Neuronal stem cell (in vitro differentiated cells): ENCODE measurements at regions not wholly inside any gene's neighbourhood (a gene's known extent, or its start where the extent isn't known, plus 50 kb on each side); places are given as distances from the start of the nearest gene placed in this dataset.

ENCODE experiments used
- DNase-seq: peaks from one replicate; pipeline ENCODE4 v3.0.0-alpha.2; 2013; ENCODE audit warnings: low spot score
- H2AFZ ChIP-seq: one replicate; pipeline ENCODE4 v1.6.1; 2013; ENCODE audit warnings: mild to moderate bottlenecking, low read length, inconsistent platforms
- H2AK5ac ChIP-seq: 2 replicates; pipeline ENCODE4 v1.6.1; 2013; ENCODE audit warnings: low read depth, mild to moderate bottlenecking, inconsistent platforms, low read length, moderate library complexity, mixed read lengths
- H2BK120ac ChIP-seq: 2 replicates; pipeline ENCODE4 v1.6.1; 2013; ENCODE audit warnings: low read depth, mild to moderate bottlenecking, inconsistent platforms, low read length, moderate library complexity, mixed read lengths
- H2BK12ac ChIP-seq: one replicate; pipeline ENCODE4 v1.6.1; 2013; ENCODE audit warnings: low read length, inconsistent platforms
- H2BK15ac ChIP-seq: 2 replicates; pipeline ENCODE4 v1.6.1; 2013; ENCODE audit warnings: mild to moderate bottlenecking, low read length, inconsistent platforms, mixed read lengths
- H2BK5ac ChIP-seq: one replicate; pipeline ENCODE4 v1.6.1; 2013; ENCODE audit warnings: inconsistent platforms, mild to moderate bottlenecking, low read length, moderate library complexity
- H3K14ac ChIP-seq: one replicate; pipeline ENCODE4 v1.6.1; 2013; ENCODE audit warnings: low read length, inconsistent platforms
- H3K18ac ChIP-seq: 2 replicates; pipeline ENCODE4 v1.6.1; 2013; ENCODE audit warnings: low read length, inconsistent platforms
- H3K23ac ChIP-seq: 2 replicates; pipeline ENCODE4 v1.6.1; 2013; ENCODE audit warnings: low read depth, mild to moderate bottlenecking, mixed read lengths, low read length, inconsistent platforms; ENCODE audit not compliant: poor library complexity
- H3K27ac ChIP-seq: replicated peaks from 3 replicates; pipeline ENCODE4 v1.5.1; 2013; ENCODE audit warnings: low read length, inconsistent platforms
- H3K27me3 ChIP-seq, 3 experiments: 2 replicates each; pipeline ENCODE4 v1.6.1; 2013; ENCODE audit warnings: low read length in 3 of 3, mild to moderate bottlenecking in 2 of 3, inconsistent platforms in 1 of 3, low read depth in 1 of 3, mixed read lengths in 1 of 3, moderate library complexity in 1 of 3; ENCODE audit not compliant: control insufficient read depth in 3 of 3, insufficient read depth in 3 of 3
- H3K36me3 ChIP-seq, 2 donors: replicated peaks in 1 of 2; 2 replicates each; pipeline ENCODE4 v1.6.1; 2013; ENCODE audit warnings: low read length in 2 of 2; ENCODE audit not compliant: control insufficient read depth in 2 of 2, insufficient read depth in 2 of 2
- H3K4ac ChIP-seq: 2 replicates; pipeline ENCODE4 v1.6.1; 2013; ENCODE audit warnings: inconsistent platforms, mild to moderate bottlenecking, low read length, moderate library complexity
- H3K4me1 ChIP-seq, 2 donors: 1 replicate in 1 of 2; 2 replicates in 1 of 2; pipeline ENCODE4 v1.6.1; 2013; ENCODE audit warnings: low read length in 2 of 2, low read depth in 1 of 2; ENCODE audit not compliant: control insufficient read depth in 2 of 2, insufficient read depth in 1 of 2
- H3K4me2 ChIP-seq: one replicate; pipeline ENCODE4 v1.6.1; 2013; ENCODE audit warnings: mild to moderate bottlenecking, low read length, inconsistent platforms; ENCODE audit not compliant: insufficient read depth, poor library complexity, severe bottlenecking
- H3K4me3 ChIP-seq, 2 donors: 2 replicates each; pipeline ENCODE4 v1.5.1; 2013; ENCODE audit warnings: low read length in 2 of 2, mild to moderate bottlenecking in 2 of 2, inconsistent platforms in 1 of 2, moderate library complexity in 1 of 2
- H3K79me1 ChIP-seq: one replicate; pipeline ENCODE4 v1.6.1; 2013; ENCODE audit warnings: low read depth, mild to moderate bottlenecking, inconsistent platforms, low read length, moderate library complexity
- H3K9ac ChIP-seq: one replicate; pipeline ENCODE4 v1.6.1; 2013; ENCODE audit warnings: mild to moderate bottlenecking, low read depth, low read length, inconsistent platforms; ENCODE audit not compliant: poor library complexity
- H3K9me3 ChIP-seq, 2 donors: replicated peaks in 1 of 2; 2 replicates each; pipeline versions ENCODE3 to v1.6.1; 2013; ENCODE audit warnings: low read length in 2 of 2, mild to moderate bottlenecking in 2 of 2, inconsistent platforms in 1 of 2, low read depth in 1 of 2, mixed read lengths in 1 of 2, moderate library complexity in 1 of 2; ENCODE audit not compliant: control insufficient read depth in 2 of 2, insufficient read depth in 1 of 2
- H4K8ac ChIP-seq: one replicate; pipeline ENCODE4 v1.6.1; 2013; ENCODE audit warnings: low read depth, mild to moderate bottlenecking, inconsistent platforms, low read length, moderate library complexity
- H4K91ac ChIP-seq: one replicate; pipeline ENCODE4 v1.6.1; 2013; ENCODE audit warnings: low read length, low read depth, mild to moderate bottlenecking, inconsistent platforms; ENCODE audit not compliant: poor library complexity
- WGBS, 2 donors: extraction: QIAGEN DNeasy Blood & Tissue Kit; methylation state at CpG; one replicate each; pipeline ENCODE4 v1.1.7; 2013; ENCODE audit warnings: missing lambda C conversion rate in 2 of 2, mixed read lengths in 1 of 2; ENCODE audit not compliant: insufficient read length in 2 of 2, insufficient replicate concordance in 1 of 2; ENCODE audit errors: extremely low coverage in 2 of 2; 5-methylcytosine and 5-hydroxymethylcytosine counted together

GRCh38 chr3:38967693-38967989, 84.1 kb downstream of the SCN11A start:
- H4K8ac ChIP-seq: no peak overlapping the region
- no peak overlapping the region for H3K9ac ChIP-seq
- H3K27me3 ChIP-seq: no peaks in the 10 kb centered on the region
- H2BK15ac ChIP-seq: no peak overlapping the region
- H2BK120ac ChIP-seq: no peak overlapping the region
- no peak overlapping the region for H2AFZ ChIP-seq
- no peak overlapping the region for H2AK5ac ChIP-seq
- H3K4me3 ChIP-seq: no peak overlapping the region
- no peak overlapping the region for H2BK12ac ChIP-seq
- DNase-seq: no peak
- no peaks in the 10 kb centered on the region for H3K9me3 ChIP-seq
- H3K4ac ChIP-seq: no peak overlapping the region
- H3K79me1 ChIP-seq: no peaks in the 10 kb centered on the region
- H2BK5ac ChIP-seq: no peak overlapping the region
- H3K23ac ChIP-seq: no peak overlapping the region
- H4K91ac ChIP-seq: no peak overlapping the region
- no peak overlapping the region for H3K4me2 ChIP-seq
- H3K14ac ChIP-seq: no peak overlapping the region
- no CpG with 5 or more reads among the region's 1 CpG for WGBS, 2 donors
- H3K4me1 ChIP-seq: peaks cover 1 to 3% of the 10 kb centered on the region in 2 donors
- H3K27ac ChIP-seq: no peak overlapping the region
- H3K18ac ChIP-seq: no peak overlapping the region
- no peaks in the 10 kb centered on the region for H3K36me3 ChIP-seq

GRCh38 chr3:38966811-38967692, 84.7 kb downstream of the SCN11A start:
- Histone ChIP-seq H3K9me3 (no peaks in the 10 kb centered on the region), H3K23ac (no peak overlapping the region), H3K4me3 (no peak overlapping the region), H3K4ac (no peak overlapping the region), H2BK120ac (no peak overlapping the region), H3K27me3 (no peaks in the 10 kb centered on the region), H3K36me3 (no peaks in the 10 kb centered on the region), H4K91ac (no peak overlapping the region), H3K18ac (no peak overlapping the region), H3K27ac (no peak overlapping the region), H2BK5ac (no peak overlapping the region), H2BK15ac (no peak overlapping the region), H2AFZ (no peak overlapping the region), H3K4me1 (peaks cover 1 to 3% of the 10 kb centered on the region in 2 donors), H3K14ac (no peak overlapping the region), H3K9ac (no peak overlapping the region), H3K4me2 (no peak overlapping the region), H4K8ac (no peak overlapping the region), H3K79me1 (no peaks in the 10 kb centered on the region), H2BK12ac (no peak overlapping the region), H2AK5ac (no peak overlapping the region)
- no CpG with 5 or more reads among the region's 4 CpGs for WGBS, 2 donors
- no peak for DNase-seq

GRCh38 chr3:38964646-38965045, 87.1 kb downstream of the SCN11A start:
- Histone ChIP-seq H2BK5ac (no peak overlapping the region), H3K27ac (no peak overlapping the region), H3K79me1 (no peaks in the 10 kb centered on the region), H3K18ac (no peak overlapping the region), H2BK120ac (no peak overlapping the region), H3K36me3 (no peaks in the 10 kb centered on the region), H2BK15ac (no peak overlapping the region), H4K8ac (no peak overlapping the region), H3K14ac (no peak overlapping the region), H2AFZ (no peak overlapping the region), H3K9me3 (no peaks in the 10 kb centered on the region), H3K4ac (no peak overlapping the region), H3K23ac (no peak overlapping the region), H2AK5ac (no peak overlapping the region), H3K4me2 (no peak overlapping the region), H4K91ac (no peak overlapping the region), H2BK12ac (no peak overlapping the region), H3K27me3 (no peaks in the 10 kb centered on the region), H3K9ac (no peak overlapping the region), H3K4me1 (peaks cover 1 to 3% of the 10 kb centered on the region in 2 donors), H3K4me3 (no peak overlapping the region)
- no peak for DNase-seq
- no CpG with 5 or more reads among the region's 4 CpGs for WGBS, 2 donors

GRCh38 chr3:38964204-38964603, 87.5 kb downstream of the SCN11A start:
- Histone ChIP-seq H4K8ac (no peak overlapping the region), H3K4me2 (no peak overlapping the region), H2BK120ac (no peak overlapping the region), H3K27ac (no peak overlapping the region), H2BK12ac (no peak overlapping the region), H3K27me3 (no peaks in the 10 kb centered on the region), H3K79me1 (no peaks in the 10 kb centered on the region), H3K4ac (no peak overlapping the region), H3K18ac (no peak overlapping the region), H3K14ac (no peak overlapping the region), H3K4me3 (no peak overlapping the region), H3K23ac (no peak overlapping the region), H3K9ac (no peak overlapping the region), H3K4me1 (peaks cover 0 to 2% of the 10 kb centered on the region in 2 donors), H4K91ac (no peak overlapping the region), H2BK5ac (no peak overlapping the region), H3K9me3 (no peaks in the 10 kb centered on the region), H3K36me3 (no peaks in the 10 kb centered on the region), H2AFZ (no peak overlapping the region), H2BK15ac (no peak overlapping the region), H2AK5ac (no peak overlapping the region)
- DNase-seq: no peak
- no CpG with 5 or more reads among the region's 5 CpGs for WGBS, 2 donors
